GM12891 (cell line): ENCODE measurements at regions not wholly inside any gene's neighbourhood (a gene's known extent, or its start where the extent isn't known, plus 50 kb on each side); places are given as distances from the start of the nearest gene placed in this dataset.
"Not testable (repeated sequence)": the region's sequence is repeated elsewhere in the genome, so short reads cannot be mapped to it uniquely, and the experiment has no call there.

Experiments used
- DNase-seq: peaks from one replicate; pipeline ENCODE4 v3.0.0; 2011; ENCODE audit warnings: low spot score; ENCODE audit not compliant: insufficient read length
- FAIRE-seq: peaks from 2 replicates; lab custom pipeline; 2011; peaks lifted over from hg19 to GRCh38; lab: Jason Lieb, UNC
- PAX5 ChIP-seq: IDR thresholded peaks from 2 replicates; pipeline ENCODE4 v1.6.1; 2011; ENCODE audit warnings: low read length, moderate library complexity, mild to moderate bottlenecking; ENCODE audit not compliant: insufficient read depth, severe bottlenecking
- POLR2A ChIP-seq: IDR thresholded peaks from 2 replicates; pipeline ENCODE4 v1.6.1; 2011; ENCODE audit warnings: low read depth, low read length, control low read depth
- POLR2AphosphoS5 ChIP-seq: IDR thresholded peaks from 2 replicates; pipeline ENCODE4 v1.6.1; 2011; ENCODE audit warnings: low read depth, low read length, control low read depth
- POU2F2 ChIP-seq: IDR thresholded peaks from 2 replicates; pipeline ENCODE4 v1.6.1; 2011; ENCODE audit warnings: low read depth, mild to moderate bottlenecking, control low read depth, low read length, moderate library complexity
- SPI1 ChIP-seq: IDR thresholded peaks from 2 replicates; pipeline ENCODE4 v1.6.1; 2011; ENCODE audit warnings: low read depth, low read length, control low read depth
- TAF1 ChIP-seq: IDR thresholded peaks from 2 replicates; pipeline ENCODE4 v1.6.1; 2011; ENCODE audit warnings: low read depth, low read length, control low read depth

GRCh38 chrX:95539041-95539440, 1145.6 kb upstream of the DIAPH2 start:
- DNase-seq, result no peak
- TF ChIP-seq POLR2A, result no peak
- TF ChIP-seq PAX5, result no peak
- TF ChIP-seq POLR2AphosphoS5, result no peak
- no peak for TF ChIP-seq TAF1
- no peak for TF ChIP-seq SPI1
- TF ChIP-seq POU2F2, result no peak
- no peak for FAIRE-seq

DNA sequence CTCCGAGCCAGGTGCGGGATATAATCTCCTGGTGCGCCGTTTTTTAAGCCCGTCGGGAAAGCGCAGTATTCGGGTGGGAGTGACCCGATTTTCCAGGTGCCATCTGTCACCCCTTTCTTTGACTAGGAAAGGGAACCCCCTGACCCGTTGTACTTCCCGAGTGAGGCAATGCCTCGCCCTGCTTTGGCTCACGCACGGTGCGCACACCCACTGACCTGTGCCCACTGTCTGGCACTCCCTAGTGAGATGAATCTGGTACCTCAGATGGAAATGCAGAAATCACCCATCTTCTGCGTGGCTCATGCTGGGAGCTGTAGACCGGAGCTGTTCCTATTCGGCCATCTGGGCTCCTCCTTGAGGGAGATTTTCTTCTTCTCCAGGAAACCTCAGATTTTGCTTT, 1135.1 kb upstream of the DIAPH2 start:
- not testable (repeated sequence) for DNase-seq, FAIRE-seq

DNA sequence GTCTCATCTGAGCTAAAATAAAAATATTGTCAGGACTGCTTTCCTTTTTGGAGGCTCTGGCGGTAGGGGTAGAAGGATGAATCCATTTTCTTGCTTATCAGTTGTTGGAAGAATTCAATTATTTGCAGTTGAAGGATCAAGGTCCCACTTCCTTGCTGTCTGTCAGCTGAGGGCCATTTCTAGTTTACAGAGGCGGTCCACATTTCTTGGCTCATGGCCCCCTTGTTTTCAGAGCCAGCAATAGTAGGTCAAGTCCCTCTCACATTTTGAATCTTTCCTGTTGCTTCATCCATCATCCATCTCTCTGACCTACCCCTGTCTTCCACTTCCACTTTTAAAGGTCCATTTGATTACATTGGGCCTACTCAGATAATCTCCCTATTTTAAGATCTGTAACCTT, 1099.3 kb upstream of the DIAPH2 start:
- no peak for TF ChIP-seq POLR2AphosphoS5
- TF ChIP-seq SPI1, result no peak
- no peak for TF ChIP-seq POLR2A
- TF ChIP-seq TAF1, result no peak
- TF ChIP-seq POU2F2, result no peak
- TF ChIP-seq PAX5, result no peak
- DNase-seq (no peak), FAIRE-seq (no peak)

DNA sequence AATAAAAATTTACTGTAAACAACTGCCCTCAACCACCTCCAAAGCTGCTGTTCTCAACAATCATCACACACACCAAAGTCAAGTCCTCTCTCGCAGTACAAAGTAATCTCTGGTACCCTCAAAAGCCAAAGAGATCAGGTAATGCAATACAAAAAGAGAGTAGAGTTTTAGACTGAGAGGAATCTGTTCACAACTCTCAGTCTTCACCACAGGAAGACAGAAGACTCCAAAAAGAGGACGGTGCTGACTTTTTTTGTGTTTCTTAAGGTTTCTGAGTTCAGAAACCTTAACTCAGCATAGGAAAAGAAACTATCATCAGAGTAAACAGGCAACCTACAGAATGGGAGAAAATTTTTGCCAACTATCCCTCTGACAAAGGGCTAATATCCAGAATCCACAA, 1072.3 kb upstream of the DIAPH2 start:
- TF ChIP-seq POU2F2, result no peak
- TF ChIP-seq POLR2A, result no peak
- TF ChIP-seq POLR2AphosphoS5, result no peak
- no peak for TF ChIP-seq SPI1
- TF ChIP-seq PAX5, result no peak
- TF ChIP-seq TAF1, result no peak

DNA sequence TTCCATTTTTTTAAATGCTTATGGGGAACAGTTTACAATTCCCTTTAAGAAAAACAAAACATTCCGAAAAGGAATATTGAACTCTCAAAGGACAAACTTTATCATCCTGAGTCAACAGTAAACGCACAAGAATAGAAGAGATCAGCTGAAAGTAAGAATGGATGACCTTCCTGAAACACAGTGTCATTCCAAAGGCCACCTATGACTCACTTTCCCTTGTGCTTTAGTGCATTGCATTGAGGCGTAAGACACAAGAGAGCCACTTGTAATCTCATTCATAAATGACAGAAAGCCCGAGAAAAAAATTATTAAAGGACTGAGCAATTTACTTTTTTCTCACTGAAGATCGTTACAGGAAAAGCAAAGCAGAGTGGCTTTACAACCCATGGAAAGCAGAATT, 1062.4 kb upstream of the DIAPH2 start:
- DNase-seq (no peak), FAIRE-seq (no peak)
- TF ChIP-seq PAX5 (no peak), POLR2AphosphoS5 (no peak), POU2F2 (no peak), TAF1 (no peak), SPI1 (no peak), POLR2A (no peak)

More for the DNA sequence above, 1072.3 kb upstream of the DIAPH2 start:
- DNase-seq (no peak), FAIRE-seq (no peak)

GRCh38 chrX:95626748-95627147, 1057.9 kb upstream of the DIAPH2 start:
- DNase-seq (no peak), FAIRE-seq (no peak)
- no peak for TF ChIP-seq TAF1
- no peak for TF ChIP-seq PAX5
- TF ChIP-seq POLR2AphosphoS5, result no peak
- TF ChIP-seq SPI1, result no peak
- TF ChIP-seq POU2F2, result no peak
- no peak for TF ChIP-seq POLR2A

- DNase-seq, result no peak
- TF ChIP-seq SPI1, result no peak
- TF ChIP-seq PAX5, result no peak
- TF ChIP-seq POLR2A, result no peak
- TF ChIP-seq POLR2AphosphoS5, result no peak
- TF ChIP-seq POU2F2, result no peak
- no peak for TF ChIP-seq TAF1
- FAIRE-seq, result no peak
These were observed 1055.8 kb upstream of the DIAPH2 start for GRCh38 chrX:95628796-95629195.

- no peak for DNase-seq
- no peak for FAIRE-seq
- no peak for TF ChIP-seq POU2F2
- TF ChIP-seq TAF1, result no peak
- TF ChIP-seq POLR2A, result no peak
- TF ChIP-seq POLR2AphosphoS5, result no peak
- TF ChIP-seq SPI1, result no peak
- no peak for TF ChIP-seq PAX5
These were observed 1054.9 kb upstream of the DIAPH2 start for GRCh38 chrX:95629737-95630136.

- DNase-seq (no peak), FAIRE-seq (no peak)
- TF ChIP-seq POLR2A, result no peak
These were observed 1044.4 kb upstream of the DIAPH2 start for GRCh38 chrX:95640226-95640625.

GRCh38 chrX:95645738-95646137, 1038.9 kb upstream of the DIAPH2 start:
- DNase-seq (no peak), FAIRE-seq (no peak)
- no peak for TF ChIP-seq PAX5
- no peak for TF ChIP-seq POLR2A
- TF ChIP-seq TAF1, result no peak
- TF ChIP-seq SPI1, result no peak
- TF ChIP-seq POLR2AphosphoS5, result no peak
- TF ChIP-seq POU2F2, result no peak

DNA sequence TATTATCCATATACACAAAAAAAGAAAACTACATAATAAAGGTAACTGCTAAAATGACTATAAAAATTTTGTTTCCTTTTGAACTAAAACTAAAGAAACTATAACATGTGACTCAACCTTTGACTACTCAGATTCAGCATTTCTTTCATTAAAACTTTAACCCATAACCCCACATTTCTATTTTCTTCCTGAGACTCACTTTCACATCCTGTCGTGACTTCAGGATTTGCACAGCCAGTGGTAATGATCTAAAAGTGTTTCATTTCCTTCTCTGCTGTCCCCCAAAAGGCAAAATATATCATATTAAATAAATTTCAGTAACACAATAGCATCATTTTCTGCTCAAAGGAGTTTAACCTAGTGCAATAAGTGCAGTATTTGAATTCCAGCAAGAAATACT, 1022.4 kb upstream of the DIAPH2 start:
- DNase-seq, result no peak
- FAIRE-seq, result no peak
- no peak for TF ChIP-seq POLR2AphosphoS5
- TF ChIP-seq SPI1, result peak; percentile 58
- no peak for TF ChIP-seq POLR2A
- TF ChIP-seq POU2F2, result no peak

GRCh38 chrX:95666056-95666455, 1018.6 kb upstream of the DIAPH2 start:
- no peak for FAIRE-seq
- no peak for TF ChIP-seq POU2F2
- TF ChIP-seq TAF1, result no peak
- TF ChIP-seq POLR2A, result no peak
- TF ChIP-seq PAX5, result no peak
- no peak for TF ChIP-seq POLR2AphosphoS5
- TF ChIP-seq SPI1, result no peak

More at GRCh38 chrX:95666056-95666455, 1018.6 kb upstream of the DIAPH2 start:
- DNase-seq, result no peak
